Upper lobe of right lung (tissue), 1 donor: ENCODE measurements at regions not wholly inside any gene's neighbourhood (a gene's known extent, or its start where the extent isn't known, plus 50 kb on each side); places are given as distances from the start of the nearest gene placed in this dataset.

ENCODE experiments used
- ATAC-seq: fragments of 200-7000 bp; cut with Tn5 transposase; one replicate; pipeline ENCODE4 v1.9.1; 2020; ENCODE audit warnings: mild to moderate bottlenecking, moderate library complexity
- DNase-seq: peaks from one replicate; pipeline ENCODE4 v3.0.0-alpha.2; 2020
- H3K27ac ChIP-seq: fragments of 200-600 bp; one replicate; pipeline ENCODE4 v1.8.0; 2022
- H3K27me3 ChIP-seq: fragments of 200-600 bp; one replicate; pipeline ENCODE4 v1.8.0; 2022; ENCODE audit warnings: mild to moderate bottlenecking
- H3K36me3 ChIP-seq: fragments of 200-600 bp; one replicate; pipeline ENCODE4 v1.8.0; 2022
- H3K4me1 ChIP-seq: fragments of 200-600 bp; one replicate; pipeline ENCODE4 v1.8.0; 2022
- H3K4me3 ChIP-seq: fragments of 200-600 bp; one replicate; pipeline ENCODE4 v1.8.0; 2022; ENCODE audit warnings: mild to moderate bottlenecking
- H3K9me3 ChIP-seq: fragments of 200-600 bp; one replicate; pipeline ENCODE4 v1.8.0; 2022
- intact Hi-C: fragments of 100-400 bp; cut with DNase I; formaldehyde crosslinking; loops from one replicate; pipeline ENCODE4 v1.11.0; 2022
- TF ChIP-seq, protein P1 (sequence below): fragments of 200-600 bp; IDR thresholded peaks from one replicate; pipeline ENCODE4 v1.8.0; 2022; ENCODE audit warnings: antibody characterized with exemption
- donor health status: DM: no; HTN: yes; CAD: no; lungs with severe emphysema.

DNA sequence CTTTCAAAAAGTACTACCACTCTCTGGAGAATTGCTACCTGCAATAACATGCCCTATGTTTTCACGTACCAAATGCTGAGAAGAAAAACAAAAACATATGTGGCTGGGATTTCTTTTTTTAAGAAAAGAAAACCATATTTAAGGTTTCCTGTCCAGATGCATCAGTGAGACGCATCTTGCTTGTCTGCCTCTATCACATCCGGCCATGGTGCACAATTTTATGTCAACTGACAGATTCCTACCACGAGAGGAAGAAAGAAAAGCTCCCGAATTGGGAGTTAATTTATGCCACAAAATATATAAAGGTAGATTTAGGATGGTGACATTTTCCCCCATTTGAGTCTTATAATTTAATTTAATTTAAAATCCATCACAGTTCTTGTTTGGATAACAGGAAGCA lies 62.3 kb upstream of the COL24A1 start:
- intact Hi-C loops: no loop called here
- DNase-seq: no peak
- Histone ChIP-seq H3K27ac (no peak overlapping the region), H3K9me3 (no peaks in the 10 kb centered on the region), H3K4me3 (no peak overlapping the region), H3K27me3 (no peaks in the 10 kb centered on the region), H3K4me1 (no peaks in the 10 kb centered on the region), H3K36me3 (no peaks in the 10 kb centered on the region)
- ATAC-seq: no peak
- TF ChIP-seq, protein P1, sequence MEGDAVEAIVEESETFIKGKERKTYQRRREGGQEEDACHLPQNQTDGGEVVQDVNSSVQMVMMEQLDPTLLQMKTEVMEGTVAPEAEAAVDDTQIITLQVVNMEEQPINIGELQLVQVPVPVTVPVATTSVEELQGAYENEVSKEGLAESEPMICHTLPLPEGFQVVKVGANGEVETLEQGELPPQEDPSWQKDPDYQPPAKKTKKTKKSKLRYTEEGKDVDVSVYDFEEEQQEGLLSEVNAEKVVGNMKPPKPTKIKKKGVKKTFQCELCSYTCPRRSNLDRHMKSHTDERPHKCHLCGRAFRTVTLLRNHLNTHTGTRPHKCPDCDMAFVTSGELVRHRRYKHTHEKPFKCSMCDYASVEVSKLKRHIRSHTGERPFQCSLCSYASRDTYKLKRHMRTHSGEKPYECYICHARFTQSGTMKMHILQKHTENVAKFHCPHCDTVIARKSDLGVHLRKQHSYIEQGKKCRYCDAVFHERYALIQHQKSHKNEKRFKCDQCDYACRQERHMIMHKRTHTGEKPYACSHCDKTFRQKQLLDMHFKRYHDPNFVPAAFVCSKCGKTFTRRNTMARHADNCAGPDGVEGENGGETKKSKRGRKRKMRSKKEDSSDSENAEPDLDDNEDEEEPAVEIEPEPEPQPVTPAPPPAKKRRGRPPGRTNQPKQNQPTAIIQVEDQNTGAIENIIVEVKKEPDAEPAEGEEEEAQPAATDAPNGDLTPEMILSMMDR: no peak

DNA sequence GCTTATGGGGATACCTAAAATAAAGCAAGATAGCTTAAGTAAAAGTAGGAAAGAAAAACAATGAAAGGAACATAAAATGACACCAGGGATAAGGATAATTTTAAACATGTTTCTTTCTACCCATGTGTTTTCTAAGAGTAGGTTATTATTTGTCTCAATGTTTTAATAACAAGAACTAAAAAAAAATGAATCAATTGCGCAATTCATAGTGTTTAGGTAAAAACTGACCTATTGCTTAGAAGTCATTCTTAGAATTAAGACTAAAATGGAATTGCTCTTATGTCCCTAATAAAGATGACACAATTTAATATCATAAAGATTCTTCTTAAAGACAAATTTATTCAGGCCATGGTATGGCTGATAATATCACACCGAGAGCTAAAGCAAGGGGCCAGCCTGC lies 58.0 kb upstream of the COL24A1 start:
- intact Hi-C loops: no loop called here
- Histone ChIP-seq H3K27me3 (no peaks in the 10 kb centered on the region), H3K4me3 (no peak overlapping the region), H3K27ac (no peak overlapping the region), H3K4me1 (no peaks in the 10 kb centered on the region), H3K9me3 (no peaks in the 10 kb centered on the region), H3K36me3 (no peaks in the 10 kb centered on the region)
- TF ChIP-seq, protein P1: no peak
- DNase-seq (no peak), ATAC-seq (no peak)

GRCh38 chr1:86209346-86209745 lies 52.8 kb upstream of the COL24A1 start:
- H3K27ac ChIP-seq: no peak overlapping the region
- H3K4me3 ChIP-seq: no peak overlapping the region
- no peak for DNase-seq
- TF ChIP-seq, protein P1: no peak
- H3K36me3 ChIP-seq: no peaks in the 10 kb centered on the region
- H3K27me3 ChIP-seq: no peaks in the 10 kb centered on the region
- H3K4me1 ChIP-seq: no peaks in the 10 kb centered on the region
- intact Hi-C loops: no loop called here
- no peak for ATAC-seq
- no peaks in the 10 kb centered on the region for H3K9me3 ChIP-seq

GRCh38 chr1:86207323-86207722 lies 50.8 kb upstream of the COL24A1 start:
- Histone ChIP-seq H3K27me3 (no peaks in the 10 kb centered on the region), H3K4me1 (no peaks in the 10 kb centered on the region), H3K4me3 (no peak overlapping the region), H3K27ac (no peak overlapping the region), H3K9me3 (no peaks in the 10 kb centered on the region), H3K36me3 (no peaks in the 10 kb centered on the region)
- TF ChIP-seq, protein P1: no peak
- intact Hi-C loops: no loop called here
- ATAC-seq (no peak), DNase-seq (no peak)
